Activated CD4-positive, alpha-beta T cell treated with anti-CD3 and anti-CD28 coated beads, Interleukin-2, amount 10 ng/mL, durations not matched to agents 24 days and 14 days (primary cell): ENCODE measurements at regions not wholly inside any gene's neighbourhood (a gene's known extent, or its start where the extent isn't known, plus 50 kb on each side); places are given as distances from the start of the nearest gene placed in this dataset.

ENCODE experiments used
- DNase-seq: peaks from one replicate; pipeline ENCODE4 v3.0.0; 2022
- H3K27ac Mint-ChIP-seq: one replicate; pipeline ENCODE4 v1.8.0; 2022; ENCODE audit warnings: mild to moderate bottlenecking, mixed read lengths
- H3K27me3 Mint-ChIP-seq: one replicate; pipeline ENCODE4 v1.8.0; 2022; ENCODE audit warnings: mixed read lengths
- H3K36me3 Mint-ChIP-seq: one replicate; pipeline ENCODE4 v1.8.0; 2022; ENCODE audit warnings: low read depth, mild to moderate bottlenecking, mixed read lengths
- H3K4me1 Mint-ChIP-seq: one replicate; pipeline ENCODE4 v1.8.0; 2021; ENCODE audit warnings: mixed read lengths
- H3K4me3 Mint-ChIP-seq: one replicate; pipeline ENCODE4 v1.8.0; 2022; ENCODE audit warnings: mild to moderate bottlenecking, moderate library complexity, mixed read lengths
- H3K9me3 Mint-ChIP-seq: one replicate; pipeline ENCODE4 v1.8.0; 2021; ENCODE audit warnings: mixed read lengths
- intact Hi-C: fragments of 100-400 bp; cut with micrococcal nuclease; formaldehyde crosslinking; loops from one replicate; pipeline ENCODE4 v1.15.1; 2023

DNA sequence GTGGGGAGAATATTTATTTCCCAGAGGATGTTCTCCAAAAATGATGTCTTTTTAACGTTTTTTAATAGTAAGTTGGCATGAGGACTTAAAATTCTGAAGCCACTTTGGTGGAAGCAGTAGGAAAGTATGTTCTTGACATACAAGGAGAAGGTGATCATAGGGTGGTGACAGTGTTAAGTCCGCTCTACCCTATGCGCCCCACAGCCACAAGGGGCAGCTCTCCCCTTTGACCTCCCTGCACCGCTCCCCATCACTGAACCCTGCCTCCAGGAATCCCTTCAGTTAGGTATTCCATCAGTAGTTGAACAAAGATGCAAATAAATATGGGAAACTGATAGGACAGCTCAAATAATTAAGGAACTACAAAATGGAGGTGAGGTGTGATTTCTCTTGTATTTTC, 111.4 kb downstream of the PLEKHG1 start:
- no peaks in the 10 kb centered on the region for H3K4me1 Mint-ChIP-seq
- peaks cover 6% of the 10 kb centered on the region for H3K27me3 Mint-ChIP-seq
- no peaks in the 10 kb centered on the region for H3K36me3 Mint-ChIP-seq
- H3K4me3 Mint-ChIP-seq, result no peak overlapping the region
- no peak for DNase-seq
- H3K9me3 Mint-ChIP-seq, result no peaks in the 10 kb centered on the region
- H3K27ac Mint-ChIP-seq, result no peak overlapping the region
- intact Hi-C loops, result no loop called here

- Mint-ChIP-seq H3K4me3 (no peak overlapping the region), H3K9me3 (no peaks in the 10 kb centered on the region), H3K4me1 (no peaks in the 10 kb centered on the region), H3K27me3 (peaks cover 6% of the 10 kb centered on the region), H3K36me3 (no peaks in the 10 kb centered on the region), H3K27ac (no peak overlapping the region)
- no peak for DNase-seq
- intact Hi-C loops, result no loop called here
These were observed 112.2 kb downstream of the PLEKHG1 start for GRCh38 chr6:150711584-150712504.

DNA sequence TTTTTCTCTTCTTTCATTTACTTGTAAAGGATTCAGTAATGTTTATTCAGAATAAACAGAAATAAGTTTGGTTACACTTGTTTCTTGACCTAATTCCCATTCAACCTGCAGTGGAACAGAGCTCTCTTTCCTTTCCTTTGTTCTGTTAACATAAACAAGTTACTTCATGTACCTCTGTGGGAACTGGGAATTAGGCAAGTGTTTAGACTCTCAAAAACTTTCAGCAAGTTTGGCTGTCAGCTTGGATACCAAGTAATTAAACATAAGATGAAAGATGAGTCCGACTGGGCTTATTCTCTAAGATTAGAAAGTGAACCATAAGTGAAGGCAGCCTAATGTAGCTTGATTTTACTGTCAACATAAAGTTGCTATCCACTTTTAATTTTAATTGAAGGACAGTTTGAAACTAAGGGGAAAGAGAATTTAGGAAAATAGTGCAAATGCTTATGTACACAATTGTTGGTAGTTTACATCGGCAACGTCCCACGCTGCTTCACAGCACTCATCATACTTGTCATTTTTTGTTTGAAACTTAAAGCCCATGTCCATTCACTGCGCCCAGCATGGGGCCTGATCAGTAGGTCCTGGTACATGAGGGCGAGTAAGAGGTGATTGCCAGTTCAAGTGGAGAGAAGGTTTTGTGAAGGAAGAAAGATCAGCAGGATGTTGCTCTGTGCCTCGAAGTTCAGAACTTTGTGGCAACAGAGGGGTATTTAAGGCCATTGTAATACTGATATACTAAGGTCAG, 113.0 kb downstream of the PLEKHG1 start:
- Mint-ChIP-seq H3K27ac (no peak overlapping the region), H3K4me1 (no peaks in the 10 kb centered on the region), H3K4me3 (no peak overlapping the region), H3K36me3 (no peaks in the 10 kb centered on the region), H3K9me3 (no peaks in the 10 kb centered on the region), H3K27me3 (peaks cover 6% of the 10 kb centered on the region)
- intact Hi-C loops, result no loop called here
- no peak for DNase-seq

DNA sequence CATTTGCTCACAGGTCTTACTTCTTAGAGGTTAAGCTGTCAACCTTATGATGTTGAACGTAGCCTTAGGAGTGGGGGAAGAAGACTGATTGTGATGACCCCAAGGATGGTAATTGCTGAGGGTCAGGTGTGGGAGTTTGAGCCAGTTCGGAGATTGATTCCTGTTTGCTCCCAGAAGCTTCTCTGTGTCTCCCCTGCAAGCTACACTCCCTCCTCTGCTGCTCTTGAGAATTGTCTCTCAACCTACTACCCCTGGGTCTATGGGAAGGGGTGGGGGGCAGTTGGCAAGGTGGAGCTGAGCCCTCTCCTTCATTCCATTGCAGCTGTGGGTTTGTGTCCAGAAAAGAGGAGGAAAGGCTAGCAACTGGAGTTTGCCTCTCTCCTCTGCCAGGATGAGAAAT, 113.8 kb downstream of the PLEKHG1 start:
- Mint-ChIP-seq H3K27ac (no peak overlapping the region), H3K4me3 (no peak overlapping the region), H3K27me3 (peaks cover 6% of the 10 kb centered on the region), H3K4me1 (no peaks in the 10 kb centered on the region), H3K9me3 (no peaks in the 10 kb centered on the region), H3K36me3 (no peaks in the 10 kb centered on the region)
- intact Hi-C loops, result no loop called here
- DNase-seq, result no peak

DNA sequence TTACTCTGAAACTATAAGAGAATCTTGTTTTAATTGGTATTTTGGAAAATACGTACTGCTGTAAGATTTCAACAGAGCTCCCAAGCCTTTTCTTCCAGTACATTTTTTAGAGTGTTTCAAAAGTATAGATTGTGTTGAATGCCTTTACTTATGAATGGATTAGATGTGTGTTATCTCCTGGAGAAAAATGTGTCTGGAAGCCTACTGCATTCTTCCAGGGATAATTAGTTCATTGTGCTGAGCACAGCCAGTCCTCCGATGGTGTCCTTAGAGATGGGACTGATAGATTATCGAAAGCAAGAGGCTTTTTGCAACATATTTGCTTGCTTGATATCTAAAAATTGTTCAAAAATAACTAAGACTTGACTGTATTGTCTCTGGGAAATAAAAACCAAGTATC, 114.2 kb downstream of the PLEKHG1 start:
- Mint-ChIP-seq H3K36me3 (no peaks in the 10 kb centered on the region), H3K27me3 (peaks cover 6% of the 10 kb centered on the region), H3K9me3 (no peaks in the 10 kb centered on the region), H3K27ac (no peak overlapping the region), H3K4me3 (no peak overlapping the region), H3K4me1 (no peaks in the 10 kb centered on the region)
- intact Hi-C loops, result no loop called here
- DNase-seq, result no peak

DNA sequence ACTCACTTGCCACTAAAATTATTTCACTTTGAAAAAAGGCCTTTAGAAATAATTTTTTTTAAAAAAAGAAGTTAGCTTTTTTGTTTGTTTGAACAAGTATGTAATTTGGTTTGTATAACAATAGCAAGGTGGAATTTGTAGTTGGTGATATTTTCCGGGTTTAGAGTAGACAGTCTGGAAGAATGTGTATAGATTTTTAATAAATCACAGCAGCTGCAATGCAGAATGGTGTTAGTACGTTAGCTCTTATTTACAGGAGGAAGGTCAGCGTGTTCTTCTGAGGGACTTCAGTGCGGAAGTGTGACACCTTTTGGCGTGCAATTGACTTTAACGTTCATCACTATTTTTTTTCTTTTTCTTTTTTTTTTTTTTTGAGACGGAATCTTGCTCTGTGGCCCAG, 115.4 kb downstream of the PLEKHG1 start:
- intact Hi-C loops, result no loop called here

GRCh38 chr6:150717419-150717818, 117.7 kb downstream of the PLEKHG1 start:
- H3K27me3 Mint-ChIP-seq, result peaks cover 8% of the 10 kb centered on the region
- no peaks in the 10 kb centered on the region for H3K9me3 Mint-ChIP-seq
- peaks cover 3% of the 10 kb centered on the region for H3K4me1 Mint-ChIP-seq
- H3K4me3 Mint-ChIP-seq, result no peak overlapping the region
- intact Hi-C loops, result no loop called here
- no peaks in the 10 kb centered on the region for H3K36me3 Mint-ChIP-seq
- DNase-seq, result no peak
- no peak overlapping the region for H3K27ac Mint-ChIP-seq

More for the DNA sequence above, 115.4 kb downstream of the PLEKHG1 start:
- Mint-ChIP-seq H3K9me3 (no peaks in the 10 kb centered on the region), H3K27ac (no peak overlapping the region), H3K36me3 (no peaks in the 10 kb centered on the region), H3K4me3 (no peak overlapping the region), H3K27me3 (peaks cover 8% of the 10 kb centered on the region), H3K4me1 (no peaks in the 10 kb centered on the region)
- no peak for DNase-seq

DNA sequence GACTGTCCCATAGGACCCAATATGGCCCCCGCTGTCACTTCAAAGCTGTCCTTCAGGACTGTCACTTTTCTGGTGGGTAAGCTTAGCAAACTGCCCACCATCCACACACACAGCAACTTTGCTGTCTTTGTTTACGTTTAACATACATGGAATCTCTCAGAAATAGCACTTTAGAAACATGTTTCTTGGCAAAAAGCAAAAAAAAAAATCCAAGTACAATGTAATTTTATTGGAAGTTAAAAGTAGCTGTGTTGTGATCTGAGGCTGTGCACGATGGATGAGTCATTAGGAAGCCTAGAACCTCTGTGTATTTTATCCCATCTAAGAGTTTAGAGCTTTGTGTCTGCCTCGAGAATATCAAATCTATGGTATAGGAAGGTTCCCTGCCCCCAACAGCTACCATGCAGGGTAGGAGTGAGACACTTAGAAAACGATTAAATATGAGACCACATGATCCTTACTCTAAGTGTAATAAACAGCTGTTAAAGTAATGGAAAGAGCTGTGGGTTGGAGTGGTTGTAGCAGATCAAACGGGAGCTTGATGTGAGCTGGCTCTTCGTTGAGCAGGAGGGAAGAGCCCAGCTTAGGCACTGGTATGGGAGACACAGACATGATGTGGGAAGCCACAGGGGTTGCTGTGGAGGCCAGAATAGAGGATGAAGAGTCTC, 119.5 kb downstream of the PLEKHG1 start:
- Mint-ChIP-seq H3K27ac (no peak overlapping the region), H3K27me3 (peaks cover 13% of the 10 kb centered on the region), H3K36me3 (no peaks in the 10 kb centered on the region), H3K4me1 (peaks cover 3% of the 10 kb centered on the region), H3K9me3 (no peaks in the 10 kb centered on the region), H3K4me3 (no peak overlapping the region)
- intact Hi-C loops, result no loop called here
- DNase-seq, result no peak

DNA sequence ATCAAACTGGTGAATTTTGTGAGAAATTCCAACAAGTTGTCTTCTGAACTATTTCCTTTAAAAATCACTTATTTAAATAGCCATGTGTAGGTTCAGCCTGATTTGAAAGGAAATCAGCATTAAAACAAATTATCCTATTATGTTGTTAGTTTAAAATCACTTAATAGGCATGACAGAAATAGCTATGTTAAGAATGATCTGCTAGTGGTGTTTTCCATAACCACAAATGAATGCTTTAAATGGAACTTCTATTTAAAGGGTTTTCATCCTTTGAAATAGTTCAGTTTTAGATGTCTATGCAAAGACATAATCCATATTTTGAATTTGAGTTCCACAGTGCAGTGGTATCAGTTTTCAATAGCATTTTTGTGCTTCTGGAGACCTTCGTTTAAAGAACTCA, 120.1 kb downstream of the PLEKHG1 start:
- intact Hi-C loops, result no loop called here
- peaks cover 3% of the 10 kb centered on the region for H3K4me1 Mint-ChIP-seq
- H3K9me3 Mint-ChIP-seq, result no peaks in the 10 kb centered on the region
- H3K27me3 Mint-ChIP-seq, result peaks cover 13% of the 10 kb centered on the region
- no peaks in the 10 kb centered on the region for H3K36me3 Mint-ChIP-seq
- DNase-seq, result no peak
- H3K4me3 Mint-ChIP-seq, result no peak overlapping the region
- H3K27ac Mint-ChIP-seq, result no peak overlapping the region

DNA sequence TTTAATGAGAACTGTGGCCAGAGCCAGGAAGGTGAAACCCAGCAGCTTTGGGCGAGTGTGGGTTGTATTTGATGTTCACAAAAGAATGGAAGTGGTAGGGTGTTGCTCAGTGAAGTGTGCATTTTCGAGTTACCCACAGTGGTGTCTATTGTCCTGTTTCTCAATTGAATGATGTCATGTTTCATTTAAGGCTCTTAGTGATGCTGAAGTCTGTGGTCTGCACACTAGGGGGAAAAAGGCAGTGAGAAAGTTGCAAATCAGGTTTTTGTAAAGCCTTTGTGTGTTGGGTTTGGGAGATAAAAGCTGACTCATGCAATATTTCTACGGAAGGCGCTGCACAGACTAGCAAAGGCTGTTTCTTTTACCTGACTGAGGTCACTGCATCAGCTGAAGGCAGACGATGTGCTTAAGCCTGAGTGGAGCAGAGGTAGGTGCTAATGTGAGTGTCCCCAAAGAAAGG, 121.1 kb downstream of the PLEKHG1 start:
- Mint-ChIP-seq H3K9me3 (no peaks in the 10 kb centered on the region), H3K36me3 (no peaks in the 10 kb centered on the region), H3K27ac (no peak overlapping the region), H3K4me3 (no peak overlapping the region), H3K27me3 (peaks cover 16% of the 10 kb centered on the region), H3K4me1 (peaks cover 3% of the 10 kb centered on the region)
- DNase-seq, result no peak
- intact Hi-C loops, result no loop called here

GRCh38 chr6:150721418-150722266, 122.0 kb downstream of the PLEKHG1 start:
- Mint-ChIP-seq H3K4me3 (no peak overlapping the region), H3K4me1 (peaks cover 3% of the 10 kb centered on the region), H3K27ac (no peak overlapping the region), H3K9me3 (no peaks in the 10 kb centered on the region), H3K27me3 (peaks cover 18% of the 10 kb centered on the region), H3K36me3 (no peaks in the 10 kb centered on the region)
- no peak for DNase-seq
- intact Hi-C loops, result no loop called here

- peaks cover 3% of the 10 kb centered on the region for H3K4me1 Mint-ChIP-seq
- H3K9me3 Mint-ChIP-seq, result no peaks in the 10 kb centered on the region
- DNase-seq, result no peak
- H3K27me3 Mint-ChIP-seq, result peaks cover 18% of the 10 kb centered on the region
- H3K4me3 Mint-ChIP-seq, result no peak overlapping the region
- intact Hi-C loops, result no loop called here
- no peaks in the 10 kb centered on the region for H3K36me3 Mint-ChIP-seq
- H3K27ac Mint-ChIP-seq, result no peak overlapping the region
These were observed 123.1 kb downstream of the PLEKHG1 start for GRCh38 chr6:150722614-150723344.

DNA sequence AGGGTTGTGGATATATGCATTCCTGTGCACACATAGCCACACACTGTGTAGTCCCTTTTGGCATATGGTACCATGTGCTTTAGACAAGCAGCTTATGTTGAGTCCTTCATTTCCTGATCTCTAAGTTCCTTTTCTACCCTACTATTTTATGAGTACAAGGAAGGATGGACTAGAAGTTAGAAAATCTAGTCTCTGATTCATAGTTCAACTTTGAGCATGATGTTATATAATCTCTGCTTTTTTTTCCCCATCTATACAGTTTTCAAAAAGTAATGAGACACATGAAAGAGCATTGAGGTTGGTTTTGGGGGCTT, 123.6 kb downstream of the PLEKHG1 start:
- no peak for DNase-seq
- H3K27ac Mint-ChIP-seq, result no peak overlapping the region
- H3K9me3 Mint-ChIP-seq, result no peaks in the 10 kb centered on the region
- peaks cover 18% of the 10 kb centered on the region for H3K27me3 Mint-ChIP-seq
- no peak overlapping the region for H3K4me3 Mint-ChIP-seq
- H3K36me3 Mint-ChIP-seq, result no peaks in the 10 kb centered on the region
- peaks cover 3% of the 10 kb centered on the region for H3K4me1 Mint-ChIP-seq
- intact Hi-C loops, result no loop called here
